Keratinocyte (primary cell): ENCODE measurements at regions not wholly inside any gene's neighbourhood (a gene's known extent, or its start where the extent isn't known, plus 50 kb on each side); places are given as distances from the start of the nearest gene placed in this dataset.

ENCODE experiments used
- DNase-seq: peaks from one replicate; pipeline ENCODE4 v3.0.0-alpha.2; 2011; ENCODE audit warnings: low read depth, missing footprints, low spot score
- FAIRE-seq: peaks from 2 replicates; lab custom pipeline; 2011; peaks lifted over from hg19 to GRCh38; lab: Jason Lieb, UNC
- H2AFZ ChIP-seq: 2 replicates; pipeline ENCODE4 v1.6.0; 2012; ENCODE audit warnings: low read length, control low read depth, inconsistent platforms; ENCODE audit not compliant: control insufficient read depth
- H3K27ac ChIP-seq: 2 replicates; pipeline ENCODE4 v1.5.1; 2011; ENCODE audit warnings: low read length; ENCODE audit not compliant: control insufficient read depth, insufficient read depth
- H3K27me3 ChIP-seq: 3 replicates; pipeline ENCODE4 v1.6.0; 2011; ENCODE audit warnings: low read length; ENCODE audit not compliant: control insufficient read depth, insufficient read depth; ENCODE audit errors: extremely low read depth
- H3K36me3 ChIP-seq, 2 experiments: 2 replicates in 1 of 2; 3 replicates in 1 of 2; pipeline ENCODE4 v1.5.1; 2011; ENCODE audit warnings: low read length in 2 of 2, mild to moderate bottlenecking in 1 of 2; ENCODE audit not compliant: control insufficient read depth in 2 of 2, insufficient read depth in 2 of 2; ENCODE audit errors: extremely low read depth in 1 of 2
- H3K4me1 ChIP-seq: 3 replicates; pipeline ENCODE4 v1.5.1; 2011; ENCODE audit warnings: low read length; ENCODE audit not compliant: control insufficient read depth, insufficient read depth; ENCODE audit errors: extremely low read depth
- H3K4me2 ChIP-seq: 3 replicates; pipeline ENCODE4 v1.6.0; 2011; ENCODE audit warnings: low read depth, low read length; ENCODE audit not compliant: control insufficient read depth, insufficient read depth; ENCODE audit errors: extremely low read depth
- H3K4me3 ChIP-seq, 3 experiments: fragments of 200-600 bp in 1 of 3; sonication (generic) in 1 of 3; 2 replicates in 2 of 3; 3 replicates in 1 of 3; pipeline ENCODE4 v1.5.1; 2011 to 2016; ENCODE audit warnings: low read length in 3 of 3, mild to moderate bottlenecking in 3 of 3, control low read depth in 2 of 3, inconsistent platforms in 1 of 3, low read depth in 1 of 3, mixed read lengths in 1 of 3, mixed run types in 1 of 3, moderate library complexity in 1 of 3; ENCODE audit not compliant: control insufficient read depth in 2 of 3, insufficient read depth in 2 of 3; ENCODE audit errors: extremely low read depth in 1 of 3
- H3K79me2 ChIP-seq: 2 replicates; pipeline ENCODE4 v1.6.0; 2012; ENCODE audit warnings: low read length; ENCODE audit not compliant: control insufficient read depth, insufficient read depth
- H3K9ac ChIP-seq: 3 replicates; pipeline ENCODE4 v1.6.0; 2011; ENCODE audit warnings: low read length; ENCODE audit not compliant: control insufficient read depth, insufficient read depth; ENCODE audit errors: extremely low read depth
- H3K9me1 ChIP-seq: 3 replicates; pipeline ENCODE4 v1.6.0; 2011; ENCODE audit warnings: low read length; ENCODE audit not compliant: control insufficient read depth, insufficient read depth; ENCODE audit errors: extremely low read depth
- H3K9me3 ChIP-seq: 2 replicates; pipeline ENCODE4 v1.5.1; 2012; ENCODE audit warnings: low read depth, low read length; ENCODE audit not compliant: control insufficient read depth
- H4K20me1 ChIP-seq: 3 replicates; pipeline ENCODE4 v1.6.0; 2011; ENCODE audit warnings: low read length; ENCODE audit not compliant: control insufficient read depth, insufficient read depth; ENCODE audit errors: extremely low read depth
- CTCF ChIP-seq, 3 experiments: IDR thresholded peaks in 1 of 3; conservative IDR thresholded peaks in 1 of 3; optimal IDR thresholded peaks in 1 of 3; 2 replicates in 2 of 3; 3 replicates in 1 of 3; pipeline versions ENCODE3 to v1.5.1; 2011; ENCODE audit warnings: low read length in 3 of 3, mild to moderate bottlenecking in 3 of 3, moderate library complexity in 2 of 3, control low read depth in 1 of 3, inconsistent platforms in 1 of 3; ENCODE audit not compliant: insufficient read depth in 2 of 3; ENCODE audit errors: extremely low read depth in 1 of 3
- EZH2 ChIP-seq: IDR thresholded peaks from one replicate; pipeline ENCODE4 v1.6.1; 2012; ENCODE audit warnings: inconsistent platforms, mild to moderate bottlenecking, low read length, moderate library complexity
- dilution Hi-C: fragments of 300-500 bp; cut with MboI; formaldehyde crosslinking; loops from one replicate; pipeline ENCODE4 v1.7.0; 2020; ENCODE audit warnings: low sequenced_read_pairs; ENCODE audit not compliant: extremely low pct_ligation_motif_present

GRCh38 chr10:113340282-113340681, 212.6 kb upstream of the HABP2 start:
- H3K4me1 ChIP-seq: no peaks in the 10 kb centered on the region
- dilution Hi-C loops: no loop called here
- H3K9me1 ChIP-seq: no peaks in the 10 kb centered on the region
- no peak overlapping the region for H3K4me2 ChIP-seq
- no peak overlapping the region for H3K4me3 ChIP-seq
- no peaks in the 10 kb centered on the region for H3K27me3 ChIP-seq
- no peaks in the 10 kb centered on the region for H3K36me3 ChIP-seq
- H3K27ac ChIP-seq: no peak overlapping the region
- no peaks in the 10 kb centered on the region for H3K79me2 ChIP-seq
- no peak overlapping the region for H3K9ac ChIP-seq
- no peaks in the 10 kb centered on the region for H4K20me1 ChIP-seq
- H2AFZ ChIP-seq: no peak overlapping the region
- no peak for TF ChIP-seq CTCF (optimal IDR thresholded peaks at IDR 0.05 in 1 of 3, IDR thresholded peaks at IDR 0.05 in 1 of 3, conservative IDR thresholded peaks at IDR 0.05 in 1 of 3; ENCODE audit: extremely low read depth in 1 of 3, insufficient read depth in 2 of 3, low read length in 3 of 3)
- TF ChIP-seq EZH2: no peak
- FAIRE-seq (no peak), DNase-seq (no peak)
- no peaks in the 10 kb centered on the region for H3K9me3 ChIP-seq

- dilution Hi-C loops: no loop called here
- FAIRE-seq (no peak), DNase-seq (no peak)
- Histone ChIP-seq H3K9me1 (no peaks in the 10 kb centered on the region), H3K36me3 (no peaks in the 10 kb centered on the region), H3K4me3 (no peak overlapping the region), H3K27ac (no peak overlapping the region), H3K79me2 (no peaks in the 10 kb centered on the region), H3K4me2 (no peak overlapping the region), H4K20me1 (no peaks in the 10 kb centered on the region), H2AFZ (no peak overlapping the region), H3K9ac (no peak overlapping the region), H3K27me3 (no peaks in the 10 kb centered on the region), H3K4me1 (no peaks in the 10 kb centered on the region), H3K9me3 (no peaks in the 10 kb centered on the region)
- TF ChIP-seq CTCF (optimal IDR thresholded peaks at IDR 0.05 in 1 of 3, IDR thresholded peaks at IDR 0.05 in 1 of 3, conservative IDR thresholded peaks at IDR 0.05 in 1 of 3; ENCODE audit: extremely low read depth in 1 of 3, insufficient read depth in 2 of 3, low read length in 3 of 3) (no peak), EZH2 (no peak)
Measured at GRCh38 chr10:113341138-113341537, 211.7 kb upstream of the HABP2 start.
